ENCODE measurements at regions not wholly inside any gene's neighbourhood (a gene's known extent, or its start where the extent isn't known, plus 50 kb on each side); places are given as distances from the start of the nearest gene placed in this dataset.

DNA sequence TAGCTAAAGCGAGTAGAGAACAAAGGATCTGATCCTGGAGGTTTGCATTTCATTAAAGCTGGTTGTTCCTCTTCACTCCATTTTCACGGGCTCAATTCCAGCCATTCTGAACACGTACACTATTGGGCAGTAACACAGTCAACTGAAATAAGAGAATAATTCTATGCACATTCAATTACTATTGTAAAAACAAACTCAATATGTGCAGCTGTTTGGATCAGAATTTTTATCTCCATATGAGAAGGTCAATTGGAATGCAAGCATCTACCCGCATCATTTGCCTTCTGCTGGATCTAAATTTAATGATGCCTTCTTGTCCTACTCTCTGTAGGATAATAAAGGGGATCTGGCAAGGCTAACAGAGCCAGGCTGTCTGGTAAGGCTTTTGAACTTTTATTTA is 562.8 kb upstream of the CCDC179 start:
- TF ChIP-seq, protein P1, sequence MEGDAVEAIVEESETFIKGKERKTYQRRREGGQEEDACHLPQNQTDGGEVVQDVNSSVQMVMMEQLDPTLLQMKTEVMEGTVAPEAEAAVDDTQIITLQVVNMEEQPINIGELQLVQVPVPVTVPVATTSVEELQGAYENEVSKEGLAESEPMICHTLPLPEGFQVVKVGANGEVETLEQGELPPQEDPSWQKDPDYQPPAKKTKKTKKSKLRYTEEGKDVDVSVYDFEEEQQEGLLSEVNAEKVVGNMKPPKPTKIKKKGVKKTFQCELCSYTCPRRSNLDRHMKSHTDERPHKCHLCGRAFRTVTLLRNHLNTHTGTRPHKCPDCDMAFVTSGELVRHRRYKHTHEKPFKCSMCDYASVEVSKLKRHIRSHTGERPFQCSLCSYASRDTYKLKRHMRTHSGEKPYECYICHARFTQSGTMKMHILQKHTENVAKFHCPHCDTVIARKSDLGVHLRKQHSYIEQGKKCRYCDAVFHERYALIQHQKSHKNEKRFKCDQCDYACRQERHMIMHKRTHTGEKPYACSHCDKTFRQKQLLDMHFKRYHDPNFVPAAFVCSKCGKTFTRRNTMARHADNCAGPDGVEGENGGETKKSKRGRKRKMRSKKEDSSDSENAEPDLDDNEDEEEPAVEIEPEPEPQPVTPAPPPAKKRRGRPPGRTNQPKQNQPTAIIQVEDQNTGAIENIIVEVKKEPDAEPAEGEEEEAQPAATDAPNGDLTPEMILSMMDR (IDR thresholded peaks at IDR 0.05): no peak
- TF ChIP-seq EZH2 (IDR thresholded peaks at IDR 0.05) (no peak), EZH2phosphoT487 (IDR thresholded peaks at IDR 0.05) (no peak)

Measured in neural progenitor cell (in vitro differentiated cells).